CD4-positive, alpha-beta memory T cell (primary cell): ENCODE measurements at regions not wholly inside any gene's neighbourhood (a gene's known extent, or its start where the extent isn't known, plus 50 kb on each side); places are given as distances from the start of the nearest gene placed in this dataset.
"Not testable (repeated sequence)": the region's sequence is repeated elsewhere in the genome, so short reads cannot be mapped to it uniquely, and the experiment has no call there.

ENCODE experiments used
- CTCF ChIA-PET: fragments of 350-600 bp; sonication (Branson Sonifier 250); formaldehyde crosslinking; loops from one replicate; lab custom pipeline; 2021; ENCODE audit warnings: inconsistent platforms; ENCODE audit not compliant: partially characterized antibody; lab: Charles Lee
- POLR2A ChIA-PET: fragments of 350-600 bp; sonication (Branson Sonifier 250); formaldehyde crosslinking; loops from one replicate; lab custom pipeline; 2021; ENCODE audit not compliant: partially characterized antibody; lab: Charles Lee
- DNase-seq, 5 donors: peaks; one replicate each; pipeline versions ENCODE4 v3.0.0 to v3.0.0-alpha.2; 2020 to 2022; ENCODE audit warnings: mixed read lengths in 1 of 5
- H3K27ac ChIP-seq: one replicate; pipeline ENCODE4 v1.7.0; 2013; ENCODE audit warnings: low read depth, low read length
- H3K27me3 ChIP-seq: 2 replicates; pipeline ENCODE4 v1.7.0; 2013; ENCODE audit warnings: mild to moderate bottlenecking, low read length, moderate library complexity; ENCODE audit not compliant: insufficient read depth
- H3K36me3 ChIP-seq: 2 replicates; pipeline ENCODE4 v1.7.0; 2013; ENCODE audit warnings: mild to moderate bottlenecking, low read length, moderate library complexity; ENCODE audit not compliant: insufficient read depth
- H3K4me1 ChIP-seq: 2 replicates; pipeline ENCODE4 v1.7.0; 2013; ENCODE audit warnings: mild to moderate bottlenecking, low read length, moderate library complexity; ENCODE audit not compliant: insufficient read depth
- H3K4me3 ChIP-seq, 2 donors: one replicate each; pipeline ENCODE4 v1.7.0; 2013; ENCODE audit warnings: low read length in 2 of 2, mild to moderate bottlenecking in 1 of 2
- H3K9me3 ChIP-seq, 2 donors: one replicate each; pipeline ENCODE4 v1.7.0; 2013; ENCODE audit warnings: low read length in 2 of 2, control low read depth in 1 of 2; ENCODE audit not compliant: control insufficient read depth in 1 of 2
- H3K27ac Mint-ChIP-seq, 7 donors: one replicate each; pipeline ENCODE4 v1.8.0; 2020 to 2021; ENCODE audit warnings: mixed read lengths in 7 of 7, mild to moderate bottlenecking in 6 of 7, inconsistent platforms in 3 of 7, moderate library complexity in 3 of 7
- H3K27me3 Mint-ChIP-seq, 2 donors: one replicate each; pipeline ENCODE4 v1.8.0; 2020 to 2021; ENCODE audit warnings: mixed read lengths in 2 of 2
- H3K36me3 Mint-ChIP-seq, 2 donors: one replicate each; pipeline ENCODE4 v1.8.0; 2020 to 2021; ENCODE audit warnings: mixed read lengths in 2 of 2, inconsistent platforms in 1 of 2, mild to moderate bottlenecking in 1 of 2
- H3K4me1 Mint-ChIP-seq, 4 donors: one replicate each; pipeline ENCODE4 v1.8.0; 2020 to 2021; ENCODE audit warnings: mixed read lengths in 4 of 4, mild to moderate bottlenecking in 1 of 4
- H3K4me3 Mint-ChIP-seq, 8 donors: one replicate each; pipeline ENCODE4 v1.8.0; 2020 to 2021; ENCODE audit warnings: mixed read lengths in 8 of 8, mild to moderate bottlenecking in 7 of 8, moderate library complexity in 6 of 8, inconsistent platforms in 3 of 8
- H3K9me3 Mint-ChIP-seq, 8 donors: one replicate each; pipeline ENCODE4 v1.8.0; 2020 to 2021; ENCODE audit warnings: mixed read lengths in 8 of 8, mild to moderate bottlenecking in 5 of 8, inconsistent platforms in 3 of 8, moderate library complexity in 1 of 8
- intact Hi-C: fragments of 100-400 bp; cut with micrococcal nuclease; formaldehyde crosslinking; loops from one replicate; pipeline ENCODE4 v1.15.1; 2023

- H3K4me3 Mint-ChIP-seq, H3K27ac ChIP-seq, H3K36me3 Mint-ChIP-seq, H3K27me3 ChIP-seq, H3K27me3 Mint-ChIP-seq, intact Hi-C loops, H3K4me3 ChIP-seq, H3K36me3 ChIP-seq, H3K9me3 ChIP-seq, H3K4me1 Mint-ChIP-seq, POLR2A ChIA-PET, H3K27ac Mint-ChIP-seq, H3K4me1 ChIP-seq, CTCF ChIA-PET, DNase-seq: not testable (repeated sequence)
- peaks cover 0 to 11% (median 2%) of the 10 kb centered on the region in 8 donors for H3K9me3 Mint-ChIP-seq
These were observed 858.8 kb downstream of the TUBA3C start for GRCh38 chr13:18322821-18323220.

- not testable (repeated sequence) for H3K4me3 Mint-ChIP-seq
These were observed 862.0 kb downstream of the TUBA3C start for GRCh38 chr13:18319653-18320052.

GRCh38 chr13:18303240-18303813 is 878.3 kb downstream of the TUBA3C start:
- H3K27ac Mint-ChIP-seq, H3K4me1 Mint-ChIP-seq, POLR2A ChIA-PET, H3K4me1 ChIP-seq, DNase-seq, intact Hi-C loops, H3K36me3 ChIP-seq, H3K9me3 ChIP-seq, H3K4me3 Mint-ChIP-seq, H3K36me3 Mint-ChIP-seq, H3K27me3 ChIP-seq, H3K27ac ChIP-seq, H3K27me3 Mint-ChIP-seq, CTCF ChIA-PET, H3K4me3 ChIP-seq: not testable (repeated sequence)
- peaks cover 0 to 31% (median 7%) of the 10 kb centered on the region in 8 donors for H3K9me3 Mint-ChIP-seq

More at GRCh38 chr13:18319653-18320052, 862.0 kb downstream of the TUBA3C start:
- CTCF ChIA-PET, POLR2A ChIA-PET, H3K27me3 Mint-ChIP-seq, H3K36me3 ChIP-seq, H3K27ac ChIP-seq, H3K27me3 ChIP-seq, intact Hi-C loops, H3K36me3 Mint-ChIP-seq, DNase-seq, H3K27ac Mint-ChIP-seq, H3K4me1 Mint-ChIP-seq, H3K4me1 ChIP-seq, H3K9me3 ChIP-seq, H3K4me3 ChIP-seq: not testable (repeated sequence)
- peaks cover 0 to 15% (median 6%) of the 10 kb centered on the region in 8 donors for H3K9me3 Mint-ChIP-seq

GRCh38 chr13:18300968-18301367 is 880.7 kb downstream of the TUBA3C start:
- H3K27ac Mint-ChIP-seq, H3K9me3 ChIP-seq, intact Hi-C loops, H3K27ac ChIP-seq, POLR2A ChIA-PET, CTCF ChIA-PET, H3K27me3 Mint-ChIP-seq, H3K4me3 ChIP-seq, H3K36me3 ChIP-seq, H3K4me1 Mint-ChIP-seq, H3K4me1 ChIP-seq, DNase-seq, H3K36me3 Mint-ChIP-seq, H3K4me3 Mint-ChIP-seq, H3K27me3 ChIP-seq: not testable (repeated sequence)
- peaks cover 0 to 32% (median 7%) of the 10 kb centered on the region in 8 donors for H3K9me3 Mint-ChIP-seq

- POLR2A ChIA-PET, H3K36me3 Mint-ChIP-seq, H3K4me1 ChIP-seq, CTCF ChIA-PET, H3K4me3 ChIP-seq, H3K27ac ChIP-seq, H3K9me3 ChIP-seq, H3K4me1 Mint-ChIP-seq, H3K27me3 ChIP-seq, DNase-seq, intact Hi-C loops, H3K27me3 Mint-ChIP-seq, H3K27ac Mint-ChIP-seq, H3K36me3 ChIP-seq, H3K4me3 Mint-ChIP-seq: not testable (repeated sequence)
- peaks cover 0 to 16% (median 2%) of the 10 kb centered on the region in 8 donors for H3K9me3 Mint-ChIP-seq
These were observed 884.3 kb downstream of the TUBA3C start for GRCh38 chr13:18297359-18297758.

- H3K36me3 Mint-ChIP-seq, H3K27me3 ChIP-seq, H3K27ac ChIP-seq, intact Hi-C loops, H3K4me3 Mint-ChIP-seq, H3K36me3 ChIP-seq, H3K4me3 ChIP-seq, H3K27me3 Mint-ChIP-seq, CTCF ChIA-PET, DNase-seq, H3K4me1 Mint-ChIP-seq, H3K4me1 ChIP-seq, H3K27ac Mint-ChIP-seq, POLR2A ChIA-PET, H3K9me3 ChIP-seq: not testable (repeated sequence)
- peaks cover 0 to 13% (median 2%) of the 10 kb centered on the region in 8 donors for H3K9me3 Mint-ChIP-seq
These were observed 885.0 kb downstream of the TUBA3C start for GRCh38 chr13:18296617-18297016.

- intact Hi-C loops, H3K4me3 Mint-ChIP-seq, H3K36me3 Mint-ChIP-seq, POLR2A ChIA-PET, H3K36me3 ChIP-seq, H3K4me1 ChIP-seq, H3K27me3 ChIP-seq, H3K9me3 ChIP-seq, H3K27ac Mint-ChIP-seq, H3K4me1 Mint-ChIP-seq, CTCF ChIA-PET, H3K27ac ChIP-seq, DNase-seq, H3K27me3 Mint-ChIP-seq, H3K4me3 ChIP-seq: not testable (repeated sequence)
- H3K9me3 Mint-ChIP-seq, result peaks cover 0 to 11% (median 2%) of the 10 kb centered on the region in 8 donors
These were observed 887.3 kb downstream of the TUBA3C start for GRCh38 chr13:18294311-18294710.

GRCh38 chr13:18286848-18287247 is 894.8 kb downstream of the TUBA3C start:
- H3K27me3 ChIP-seq, intact Hi-C loops, H3K27ac Mint-ChIP-seq: not testable (repeated sequence)

More at GRCh38 chr13:18286848-18287247, 894.8 kb downstream of the TUBA3C start:
- CTCF ChIA-PET, H3K4me3 Mint-ChIP-seq, H3K27me3 Mint-ChIP-seq, H3K9me3 Mint-ChIP-seq, POLR2A ChIA-PET, H3K36me3 ChIP-seq, H3K36me3 Mint-ChIP-seq, H3K27ac ChIP-seq, H3K9me3 ChIP-seq, DNase-seq, H3K4me3 ChIP-seq, H3K4me1 ChIP-seq: not testable (repeated sequence)
- H3K4me1 Mint-ChIP-seq, result peaks cover 0 to 20% (median 3%) of the 10 kb centered on the region in 4 donors
